PFSK-1 (cell line): ENCODE measurements at regions not wholly inside any gene's neighbourhood (a gene's known extent, or its start where the extent isn't known, plus 50 kb on each side); places are given as distances from the start of the nearest gene placed in this dataset.

Source experiments
- FOXP2 ChIP-seq: optimal IDR thresholded peaks from 2 replicates; pipeline ENCODE3; 2011; ENCODE audit warnings: borderline replicate concordance, control low read depth, inconsistent platforms; ENCODE audit not compliant: insufficient read depth; ENCODE audit errors: extremely low read length, extremely low read depth
- POLR2AphosphoS5 ChIP-seq: IDR thresholded peaks from 2 replicates; pipeline ENCODE4 v1.6.1; 2012; ENCODE audit warnings: low read depth, mild to moderate bottlenecking, control low read depth, low read length, moderate library complexity
- SIN3A ChIP-seq: IDR thresholded peaks from 2 replicates; pipeline ENCODE4 v1.6.1; 2012; ENCODE audit warnings: mild to moderate bottlenecking, low read length, moderate library complexity, borderline replicate concordance; ENCODE audit not compliant: insufficient read depth
- TAF1 ChIP-seq: IDR thresholded peaks from 2 replicates; pipeline ENCODE4 v1.6.1; 2012; ENCODE audit warnings: low read length, control low read depth, borderline replicate concordance; ENCODE audit not compliant: insufficient read depth
- TF ChIP-seq, protein P1 (sequence below), 2 experiments: IDR thresholded peaks; 2 replicates each; pipeline versions ENCODE4 v1.6.1 to v1.8.0; 2011 to 2012; ENCODE audit warnings: low read depth in 2 of 2, low read length in 2 of 2, control low read depth in 1 of 2, inconsistent platforms in 1 of 2, mild to moderate bottlenecking in 1 of 2, moderate library complexity in 1 of 2; ENCODE audit not compliant: insufficient read depth in 1 of 2

DNA sequence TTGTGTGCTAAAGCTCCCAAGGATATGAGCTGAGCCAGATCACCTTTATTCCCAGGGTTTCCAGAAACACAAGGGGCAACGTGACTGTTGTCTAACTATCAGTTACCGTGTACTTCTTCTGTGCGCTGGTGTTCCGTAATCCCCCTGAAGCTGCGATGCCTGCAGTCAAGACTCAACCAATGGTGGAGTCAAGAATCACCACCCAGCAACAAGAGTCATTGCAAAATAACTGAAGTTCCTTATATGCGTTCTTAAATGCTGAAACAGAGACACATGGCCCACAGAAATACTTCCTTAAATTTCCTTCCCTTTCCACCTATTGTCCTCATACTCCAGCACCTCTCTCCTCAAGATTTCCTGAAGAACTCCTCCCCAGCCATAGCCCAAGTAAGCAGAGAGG lies 200.2 kb downstream of the KATNAL1 start:
- TF ChIP-seq POLR2AphosphoS5 (no peak), TAF1 (no peak), SIN3A (no peak)

DNA sequence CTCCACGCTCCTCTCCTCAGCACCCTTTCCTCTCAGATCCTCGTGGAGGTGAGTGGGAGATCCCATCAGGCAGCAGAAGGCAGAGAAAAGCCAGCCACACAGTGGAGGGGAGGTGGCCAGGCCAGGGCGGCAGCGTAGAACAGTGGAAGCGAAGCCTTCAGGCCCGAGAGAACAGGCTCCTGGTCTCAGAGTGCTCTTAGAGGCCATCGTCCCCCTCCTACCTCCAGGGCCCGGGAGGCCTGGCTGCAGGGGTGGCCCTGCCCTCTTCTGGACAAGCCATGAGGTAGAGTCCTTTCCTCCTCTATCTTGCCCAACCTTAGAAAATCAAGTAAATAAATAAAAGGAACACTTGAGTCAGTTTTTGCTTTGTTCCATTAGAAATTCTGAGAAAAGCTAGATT lies 202.0 kb downstream of the KATNAL1 start:
- no peak for TF ChIP-seq POLR2AphosphoS5
- no peak for TF ChIP-seq SIN3A
- TF ChIP-seq, protein P1, sequence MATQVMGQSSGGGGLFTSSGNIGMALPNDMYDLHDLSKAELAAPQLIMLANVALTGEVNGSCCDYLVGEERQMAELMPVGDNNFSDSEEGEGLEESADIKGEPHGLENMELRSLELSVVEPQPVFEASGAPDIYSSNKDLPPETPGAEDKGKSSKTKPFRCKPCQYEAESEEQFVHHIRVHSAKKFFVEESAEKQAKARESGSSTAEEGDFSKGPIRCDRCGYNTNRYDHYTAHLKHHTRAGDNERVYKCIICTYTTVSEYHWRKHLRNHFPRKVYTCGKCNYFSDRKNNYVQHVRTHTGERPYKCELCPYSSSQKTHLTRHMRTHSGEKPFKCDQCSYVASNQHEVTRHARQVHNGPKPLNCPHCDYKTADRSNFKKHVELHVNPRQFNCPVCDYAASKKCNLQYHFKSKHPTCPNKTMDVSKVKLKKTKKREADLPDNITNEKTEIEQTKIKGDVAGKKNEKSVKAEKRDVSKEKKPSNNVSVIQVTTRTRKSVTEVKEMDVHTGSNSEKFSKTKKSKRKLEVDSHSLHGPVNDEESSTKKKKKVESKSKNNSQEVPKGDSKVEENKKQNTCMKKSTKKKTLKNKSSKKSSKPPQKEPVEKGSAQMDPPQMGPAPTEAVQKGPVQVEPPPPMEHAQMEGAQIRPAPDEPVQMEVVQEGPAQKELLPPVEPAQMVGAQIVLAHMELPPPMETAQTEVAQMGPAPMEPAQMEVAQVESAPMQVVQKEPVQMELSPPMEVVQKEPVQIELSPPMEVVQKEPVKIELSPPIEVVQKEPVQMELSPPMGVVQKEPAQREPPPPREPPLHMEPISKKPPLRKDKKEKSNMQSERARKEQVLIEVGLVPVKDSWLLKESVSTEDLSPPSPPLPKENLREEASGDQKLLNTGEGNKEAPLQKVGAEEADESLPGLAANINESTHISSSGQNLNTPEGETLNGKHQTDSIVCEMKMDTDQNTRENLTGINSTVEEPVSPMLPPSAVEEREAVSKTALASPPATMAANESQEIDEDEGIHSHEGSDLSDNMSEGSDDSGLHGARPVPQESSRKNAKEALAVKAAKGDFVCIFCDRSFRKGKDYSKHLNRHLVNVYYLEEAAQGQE (IDR thresholded peaks at IDR 0.05; ENCODE audit: insufficient read depth in 1 of 2, low read depth in 2 of 2, low read length in 2 of 2): no peak
- TF ChIP-seq FOXP2: no peak
- TF ChIP-seq TAF1: no peak

DNA sequence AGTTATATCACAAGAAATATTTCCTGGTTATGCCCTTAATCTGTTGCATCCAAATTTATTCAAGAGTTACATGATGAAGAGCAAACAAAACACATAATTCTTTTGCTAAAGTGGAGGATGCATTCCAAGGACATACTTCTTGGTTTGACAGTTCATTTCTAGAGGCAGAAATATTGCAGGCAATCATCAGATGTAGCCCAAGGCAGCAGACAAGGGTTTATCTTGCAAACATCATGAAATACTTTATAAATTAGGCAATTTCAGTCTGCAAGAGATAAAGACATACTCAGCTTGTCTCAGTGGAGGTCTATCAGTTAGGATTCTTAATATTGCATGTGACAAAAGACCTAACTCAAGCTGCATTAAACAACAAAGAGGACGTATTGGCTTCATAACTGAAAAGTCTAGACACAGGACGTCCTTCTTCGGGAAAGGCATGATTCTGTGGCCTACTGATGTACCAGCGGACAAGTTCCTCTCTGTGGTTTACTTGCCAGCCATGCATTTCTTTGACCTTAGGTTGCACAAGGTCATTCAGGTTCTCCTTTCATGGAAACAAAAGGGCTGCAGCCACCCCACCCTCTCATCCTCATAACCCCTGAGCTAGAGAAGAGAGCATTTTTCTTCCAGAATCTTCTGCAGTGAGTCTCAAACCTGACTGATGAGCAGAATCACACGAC lies 204.1 kb downstream of the KATNAL1 start:
- TF ChIP-seq, protein P1 (IDR thresholded peaks at IDR 0.05; ENCODE audit: insufficient read depth in 1 of 2, low read depth in 2 of 2, low read length in 2 of 2): no peak
- TF ChIP-seq TAF1 (no peak), SIN3A (no peak), FOXP2 (no peak), POLR2AphosphoS5 (no peak)

DNA sequence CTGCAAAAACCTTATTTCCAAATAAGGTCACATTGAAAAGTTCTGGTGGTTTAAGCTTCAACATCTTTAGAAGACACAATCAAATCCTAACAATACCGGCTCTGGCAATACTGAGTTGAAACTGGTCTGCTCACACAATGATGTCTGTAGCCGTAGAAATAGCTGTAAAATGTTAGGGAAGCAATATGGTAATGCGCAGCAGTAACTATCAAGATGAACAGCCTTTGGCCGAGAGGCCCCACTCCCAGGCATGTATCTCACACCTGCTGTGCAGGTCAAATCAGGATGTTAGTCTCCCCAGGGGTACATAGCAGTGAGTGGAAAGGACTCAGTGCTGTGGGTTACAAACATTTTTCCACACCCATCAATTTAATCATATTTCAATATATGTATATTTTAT lies 207.1 kb downstream of the KATNAL1 start:
- TF ChIP-seq FOXP2 (no peak), TAF1 (no peak), SIN3A (no peak), POLR2AphosphoS5 (no peak)
- TF ChIP-seq, protein P1 (IDR thresholded peaks at IDR 0.05; ENCODE audit: insufficient read depth in 1 of 2, low read depth in 2 of 2, low read length in 2 of 2): no peak

DNA sequence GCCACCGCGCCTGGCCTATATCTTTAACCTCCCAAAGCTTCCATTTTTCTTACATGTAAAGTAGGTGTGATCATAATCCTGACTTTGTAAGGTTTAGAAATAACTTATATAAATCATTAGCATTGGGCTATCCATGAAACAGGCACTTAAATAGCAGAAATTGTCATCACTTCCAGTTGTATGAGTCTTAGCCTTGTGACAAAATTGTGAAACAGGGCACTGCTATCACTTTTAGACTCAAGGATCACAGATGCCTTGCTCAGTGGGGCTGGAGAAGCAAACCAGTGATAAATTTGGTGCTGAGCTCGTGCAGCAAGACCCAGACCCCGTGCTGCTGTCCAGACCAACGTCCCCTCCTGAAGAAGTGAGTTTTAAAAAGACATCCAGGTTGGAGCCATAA lies 209.7 kb downstream of the KATNAL1 start:
- TF ChIP-seq SIN3A: no peak
- no peak for TF ChIP-seq TAF1
- no peak for TF ChIP-seq FOXP2
- TF ChIP-seq, protein P1 (IDR thresholded peaks at IDR 0.05; ENCODE audit: insufficient read depth in 1 of 2, low read depth in 2 of 2, low read length in 2 of 2): no peak
- no peak for TF ChIP-seq POLR2AphosphoS5
